HG03139 (cell line): ENCODE measurements at regions not wholly inside any gene's neighbourhood (a gene's known extent, or its start where the extent isn't known, plus 50 kb on each side); places are given as distances from the start of the nearest gene placed in this dataset.
"Not testable (repeated sequence)": the region's sequence is repeated elsewhere in the genome, so short reads cannot be mapped to it uniquely, and the experiment has no call there.

Source experiments
- ATAC-seq: cut with Tn5 transposase; IDR thresholded peaks from one replicate; pipeline ENCODE4 v1.9.1; 2021; ENCODE audit not compliant: unreplicated experiment

DNA sequence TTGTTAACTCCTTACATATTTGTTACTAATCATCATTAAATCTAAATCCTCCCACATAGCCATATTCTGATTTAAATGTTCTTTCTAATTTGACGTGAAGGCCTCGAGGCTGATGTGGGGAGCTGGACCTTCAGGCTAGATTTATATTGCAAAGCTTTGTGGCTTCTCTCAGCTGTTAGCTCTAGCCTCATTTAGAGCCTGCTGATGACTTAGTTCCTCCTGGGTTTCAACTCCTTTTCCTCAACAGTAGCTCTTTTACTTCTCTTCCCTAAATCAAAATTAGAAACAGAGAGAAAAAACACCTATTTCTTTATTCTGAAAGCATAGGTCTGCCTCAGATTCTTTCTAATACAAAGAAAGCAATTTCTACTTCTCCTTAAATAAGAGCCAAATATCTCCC lies 477.5 kb upstream of the CCDC196 start:
- ATAC-seq = no peak

GRCh38 chr14:66009089-66009488 lies 477.1 kb upstream of the CCDC196 start:
- no peak for ATAC-seq

- ATAC-seq = no peak
Observed at GRCh38 chr14:66010695-66011094, 475.5 kb upstream of the CCDC196 start.

DNA sequence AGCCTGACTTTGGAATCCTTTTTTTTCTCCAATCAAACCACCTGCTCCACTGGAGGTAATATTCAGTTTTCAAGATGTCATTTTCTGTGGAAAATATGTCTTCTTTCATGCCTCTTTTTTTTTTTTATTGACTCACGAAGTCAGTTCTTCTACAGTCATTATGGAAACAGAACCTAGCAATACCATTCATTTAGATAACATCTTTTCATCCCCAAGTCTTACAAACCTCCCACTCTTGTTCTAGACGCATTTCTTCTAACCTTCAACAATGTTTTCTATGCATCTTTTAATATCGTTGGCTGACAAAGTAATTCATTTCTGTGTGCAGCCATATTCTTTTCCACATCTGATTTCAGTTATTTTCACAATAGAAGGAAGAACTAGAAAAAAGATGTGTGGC lies 474.3 kb upstream of the CCDC196 start:
- no peak for ATAC-seq

- not testable (repeated sequence) for ATAC-seq
Observed at GRCh38 chr14:66013607-66014006, 472.6 kb upstream of the CCDC196 start.

- ATAC-seq = no peak
Observed at GRCh38 chr14:66015071-66015780, 470.9 kb upstream of the CCDC196 start.

DNA sequence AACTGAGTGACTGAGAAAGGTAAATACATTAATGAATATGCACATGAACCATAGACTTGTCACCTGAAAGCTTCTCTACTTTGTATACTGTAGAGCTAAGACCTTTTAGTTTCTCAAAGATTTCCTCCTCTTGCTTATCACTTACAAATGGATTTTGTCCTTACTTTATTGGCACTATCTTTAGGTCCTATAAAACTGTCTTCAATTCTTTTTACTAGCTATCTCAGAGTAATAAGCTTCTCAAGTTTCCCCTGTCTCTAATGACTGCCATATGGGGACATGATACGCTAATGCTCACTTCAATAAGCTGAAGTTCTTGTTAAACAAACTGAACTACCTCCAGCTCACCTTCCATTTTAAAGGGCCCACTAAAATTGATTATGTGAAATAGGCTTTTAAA lies 468.2 kb upstream of the CCDC196 start:
- no peak for ATAC-seq

- ATAC-seq = no peak
Observed at GRCh38 chr14:66022526-66022925, 463.6 kb upstream of the CCDC196 start.

- no peak for ATAC-seq
Observed at GRCh38 chr14:66025779-66026178, 460.4 kb upstream of the CCDC196 start.

DNA sequence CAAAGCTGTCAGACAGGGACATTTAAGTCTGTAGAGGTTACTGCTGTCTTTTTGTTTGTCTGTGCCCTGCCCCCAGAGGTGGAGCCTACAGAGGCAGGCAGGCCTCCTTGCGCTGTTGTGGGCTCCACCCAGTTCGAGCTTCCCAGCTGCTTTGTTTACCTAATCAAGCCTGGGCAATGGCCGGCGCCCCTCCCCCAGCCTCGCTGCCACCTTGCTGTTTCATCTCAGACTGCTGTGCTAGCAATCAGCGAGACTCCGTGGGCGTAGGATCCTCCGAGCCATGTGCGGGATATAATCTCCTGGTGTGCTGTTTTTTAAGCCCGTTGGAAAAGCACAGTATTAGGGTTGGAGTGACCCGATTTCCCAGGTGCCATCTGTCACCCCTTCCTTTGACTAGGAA lies 454.2 kb upstream of the CCDC196 start:
- ATAC-seq = not testable (repeated sequence)

DNA sequence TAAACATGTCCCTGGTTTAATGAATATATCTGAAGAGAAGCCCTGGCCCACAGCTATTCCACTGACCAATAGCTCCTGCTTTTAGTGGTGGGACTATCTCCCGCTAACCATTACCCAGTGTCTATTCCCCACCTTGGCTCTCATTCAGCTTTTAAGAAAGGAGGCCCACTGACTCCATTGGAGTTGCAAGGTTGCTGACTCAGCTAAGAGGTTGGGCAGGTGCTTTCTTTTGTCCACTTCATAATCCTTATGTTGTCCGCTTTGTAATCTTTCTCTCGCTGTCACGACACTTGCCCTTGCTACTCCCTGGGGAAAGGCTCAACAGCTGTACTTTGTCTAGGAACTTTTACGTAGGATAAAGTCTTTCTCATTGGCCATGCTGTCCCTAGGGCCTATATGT lies 453.4 kb upstream of the CCDC196 start:
- no peak for ATAC-seq

GRCh38 chr14:66036547-66036946 lies 449.6 kb upstream of the CCDC196 start:
- ATAC-seq = no peak

DNA sequence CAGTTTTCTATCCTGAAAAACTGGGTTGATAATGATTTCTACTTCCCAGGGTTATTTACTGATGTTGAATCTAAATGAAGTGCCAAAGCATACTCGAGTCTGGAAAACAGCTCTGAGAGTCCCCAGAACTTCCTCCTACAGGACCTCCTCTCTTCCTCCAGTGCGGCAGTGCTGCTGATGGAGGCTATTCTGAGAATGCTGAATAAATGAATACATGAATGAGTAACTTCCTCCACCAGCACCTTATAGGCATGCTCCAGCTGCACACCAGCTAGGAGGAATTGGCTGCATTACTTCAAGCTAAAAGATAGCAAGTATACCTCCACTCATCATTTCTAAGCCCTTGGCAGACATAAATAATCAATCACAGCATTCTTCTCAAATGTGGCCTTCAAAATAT lies 448.8 kb upstream of the CCDC196 start:
- no peak for ATAC-seq

- no peak for ATAC-seq
Observed at GRCh38 chr14:66038212-66038611, 448.0 kb upstream of the CCDC196 start.

DNA sequence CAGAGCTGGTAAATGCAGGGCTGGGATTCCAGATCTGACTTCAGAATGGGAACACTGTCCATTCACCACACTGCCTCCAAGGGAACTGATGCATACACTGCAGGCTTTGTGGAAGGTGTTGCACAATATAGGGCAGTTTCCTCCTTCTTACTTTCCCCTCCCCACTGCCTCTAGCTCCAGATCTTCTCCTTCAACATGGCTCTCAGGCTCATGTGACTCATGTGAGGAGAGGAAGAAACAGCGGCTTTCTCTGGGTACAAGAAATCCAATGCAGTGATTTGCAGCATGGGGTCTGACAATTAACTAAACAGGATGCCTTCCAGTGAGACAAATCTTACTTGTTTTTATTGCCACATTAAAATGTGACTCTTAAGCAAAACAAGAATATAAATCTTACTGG lies 447.6 kb upstream of the CCDC196 start:
- ATAC-seq = no peak

GRCh38 chr14:66039495-66039894 lies 446.7 kb upstream of the CCDC196 start:
- ATAC-seq = no peak

- ATAC-seq = no peak
Observed at GRCh38 chr14:66041582-66041981, 444.6 kb upstream of the CCDC196 start.

DNA sequence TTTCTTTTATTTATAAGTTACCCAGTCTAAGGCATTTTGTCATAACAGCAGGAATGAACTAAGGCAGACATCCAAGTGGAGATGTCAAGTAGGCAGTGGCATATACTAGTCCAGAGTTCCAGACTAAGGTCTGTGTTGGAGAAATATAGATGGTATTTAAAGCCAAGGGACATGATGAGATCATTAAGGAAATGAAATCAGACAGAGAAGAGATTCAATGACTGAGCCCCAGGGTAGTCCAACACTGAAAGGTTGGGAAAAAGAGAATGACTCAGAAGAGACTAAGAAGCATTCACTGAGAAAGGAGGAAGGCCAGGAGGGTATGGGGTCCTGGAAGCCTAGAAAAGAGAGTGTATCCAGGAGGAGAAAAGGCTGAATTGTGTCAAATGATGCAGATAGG lies 442.2 kb upstream of the CCDC196 start:
- no peak for ATAC-seq

DNA sequence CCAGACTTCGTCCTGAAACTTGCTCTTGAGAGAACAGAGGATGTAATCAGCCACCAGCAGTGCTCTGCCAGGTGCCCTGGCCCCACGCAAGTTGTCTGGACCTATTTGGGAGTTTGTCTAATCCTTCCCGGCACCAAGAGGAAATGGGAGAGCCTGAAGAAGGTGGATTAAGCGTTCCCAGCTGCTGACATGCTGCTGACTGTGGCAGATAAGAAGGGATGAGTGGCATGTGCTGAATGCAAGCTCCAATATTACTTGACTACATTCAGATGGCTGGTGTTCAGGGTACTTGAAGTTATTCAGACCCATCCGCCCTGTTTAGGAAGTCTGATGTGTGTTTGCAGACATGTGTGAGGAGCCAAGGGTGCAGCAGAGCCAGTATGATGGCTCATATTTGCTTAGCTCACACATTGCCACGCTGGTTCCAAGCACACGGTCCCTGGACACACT lies 440.6 kb upstream of the CCDC196 start:
- no peak for ATAC-seq

DNA sequence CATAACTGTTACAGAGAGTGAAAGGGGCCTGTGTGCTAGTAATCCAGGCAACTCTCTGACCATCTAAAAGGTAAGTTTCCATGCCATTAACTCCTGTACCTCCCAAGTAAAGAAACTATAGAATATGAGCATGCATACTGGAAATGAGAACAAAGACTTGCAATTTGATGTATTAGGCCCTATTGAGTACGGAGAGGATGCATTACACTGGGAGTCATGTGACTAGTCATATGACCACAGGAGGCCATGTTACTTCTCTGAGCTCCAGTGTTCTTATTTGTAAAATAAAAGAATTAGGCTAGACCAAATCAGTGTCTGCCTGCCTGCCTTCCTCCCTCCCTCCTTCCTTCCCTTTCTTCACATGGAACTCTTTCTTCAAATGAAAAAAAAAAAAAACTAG lies 440.1 kb upstream of the CCDC196 start:
- no peak for ATAC-seq

DNA sequence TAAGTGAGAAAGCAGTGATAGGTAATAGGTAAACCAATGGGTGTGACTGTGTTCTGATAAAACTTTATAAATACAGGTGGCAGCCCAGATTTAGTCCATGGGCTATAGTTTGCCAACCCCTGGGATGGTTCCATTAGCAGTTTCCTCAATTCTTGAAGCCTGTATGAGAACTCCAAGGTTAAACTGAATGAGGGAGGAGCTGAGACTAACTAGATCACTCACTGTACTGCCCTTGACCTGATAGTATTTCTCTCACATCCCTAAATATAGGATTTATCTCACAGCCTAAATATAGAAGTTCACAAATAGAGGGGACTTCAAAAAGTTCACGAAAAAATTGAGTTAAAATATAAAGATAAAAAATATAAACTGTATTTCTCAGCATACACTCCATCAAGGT lies 439.6 kb upstream of the CCDC196 start:
- no peak for ATAC-seq

GRCh38 chr14:66056268-66056907 lies 429.8 kb upstream of the CCDC196 start:
- no peak for ATAC-seq
